AG09309 (cell line): ENCODE measurements at regions not wholly inside any gene's neighbourhood (a gene's known extent, or its start where the extent isn't known, plus 50 kb on each side); places are given as distances from the start of the nearest gene placed in this dataset.

Experiments
- DNase-seq: peaks from one replicate; pipeline ENCODE4 v3.0.0-alpha.2; 2010; ENCODE audit warnings: low read depth
- H3K4me3 ChIP-seq: 2 replicates; pipeline ENCODE4 v1.5.1; 2011; ENCODE audit warnings: mild to moderate bottlenecking, low read depth, low read length, moderate library complexity; ENCODE audit not compliant: control insufficient read depth
- TF ChIP-seq, protein P1 (sequence below): IDR thresholded peaks from 2 replicates; pipeline ENCODE4 v1.5.1; 2011; ENCODE audit warnings: mild to moderate bottlenecking, low read depth, low read length, inconsistent platforms; ENCODE audit not compliant: insufficient read depth, control insufficient read depth; ENCODE audit errors: missing control alignments

DNA sequence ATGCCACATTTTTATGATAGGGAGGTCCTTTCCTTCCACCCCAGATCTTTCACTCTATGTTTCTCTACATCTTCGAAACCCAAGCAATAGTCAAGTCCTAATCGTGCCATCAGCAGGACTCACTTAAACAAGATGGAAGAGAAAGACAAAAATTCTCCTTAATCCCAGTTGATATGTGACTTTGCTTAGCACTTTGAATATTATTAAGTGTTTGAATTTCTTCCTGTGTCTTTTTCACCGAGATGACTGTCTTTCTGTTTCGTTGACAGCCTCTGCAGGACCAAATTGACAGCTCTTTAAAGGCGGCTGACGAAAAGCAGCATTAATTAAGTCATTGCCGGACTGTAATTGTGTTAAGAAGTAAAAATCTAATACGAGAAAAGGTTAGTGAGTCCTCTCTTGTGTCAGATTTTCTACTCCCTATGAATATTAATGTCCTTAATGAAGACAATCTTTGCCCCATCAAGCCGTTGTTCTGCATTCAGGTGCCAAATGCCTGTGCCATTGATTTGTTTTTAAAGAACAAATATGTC, 208.8 kb upstream of the TSHZ2 start:
- TF ChIP-seq, protein P1, sequence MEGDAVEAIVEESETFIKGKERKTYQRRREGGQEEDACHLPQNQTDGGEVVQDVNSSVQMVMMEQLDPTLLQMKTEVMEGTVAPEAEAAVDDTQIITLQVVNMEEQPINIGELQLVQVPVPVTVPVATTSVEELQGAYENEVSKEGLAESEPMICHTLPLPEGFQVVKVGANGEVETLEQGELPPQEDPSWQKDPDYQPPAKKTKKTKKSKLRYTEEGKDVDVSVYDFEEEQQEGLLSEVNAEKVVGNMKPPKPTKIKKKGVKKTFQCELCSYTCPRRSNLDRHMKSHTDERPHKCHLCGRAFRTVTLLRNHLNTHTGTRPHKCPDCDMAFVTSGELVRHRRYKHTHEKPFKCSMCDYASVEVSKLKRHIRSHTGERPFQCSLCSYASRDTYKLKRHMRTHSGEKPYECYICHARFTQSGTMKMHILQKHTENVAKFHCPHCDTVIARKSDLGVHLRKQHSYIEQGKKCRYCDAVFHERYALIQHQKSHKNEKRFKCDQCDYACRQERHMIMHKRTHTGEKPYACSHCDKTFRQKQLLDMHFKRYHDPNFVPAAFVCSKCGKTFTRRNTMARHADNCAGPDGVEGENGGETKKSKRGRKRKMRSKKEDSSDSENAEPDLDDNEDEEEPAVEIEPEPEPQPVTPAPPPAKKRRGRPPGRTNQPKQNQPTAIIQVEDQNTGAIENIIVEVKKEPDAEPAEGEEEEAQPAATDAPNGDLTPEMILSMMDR = no peak
- DNase-seq = no peak
- H3K4me3 ChIP-seq = no peak overlapping the region

DNA sequence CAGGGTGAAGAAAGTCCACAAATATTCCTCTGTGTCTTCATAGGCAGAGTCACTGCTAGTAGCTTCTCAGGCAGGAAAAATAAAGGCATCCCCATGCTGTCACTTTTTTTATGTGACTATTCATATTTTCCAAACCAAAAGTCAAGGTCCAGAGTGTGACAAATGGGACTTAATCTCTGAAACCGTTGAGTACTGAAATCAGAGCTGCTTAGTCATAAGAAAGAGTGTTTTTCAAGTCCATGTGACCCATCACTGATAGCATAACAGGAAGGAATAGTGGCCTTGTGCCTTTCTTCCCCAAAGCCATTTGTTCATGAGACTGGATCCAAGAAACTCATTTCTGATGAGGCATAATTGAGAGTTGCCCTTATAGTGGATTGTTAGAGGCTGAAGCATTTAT, 210.3 kb upstream of the TSHZ2 start:
- no peak overlapping the region for H3K4me3 ChIP-seq
- TF ChIP-seq, protein P1 = no peak
- no peak for DNase-seq

DNA sequence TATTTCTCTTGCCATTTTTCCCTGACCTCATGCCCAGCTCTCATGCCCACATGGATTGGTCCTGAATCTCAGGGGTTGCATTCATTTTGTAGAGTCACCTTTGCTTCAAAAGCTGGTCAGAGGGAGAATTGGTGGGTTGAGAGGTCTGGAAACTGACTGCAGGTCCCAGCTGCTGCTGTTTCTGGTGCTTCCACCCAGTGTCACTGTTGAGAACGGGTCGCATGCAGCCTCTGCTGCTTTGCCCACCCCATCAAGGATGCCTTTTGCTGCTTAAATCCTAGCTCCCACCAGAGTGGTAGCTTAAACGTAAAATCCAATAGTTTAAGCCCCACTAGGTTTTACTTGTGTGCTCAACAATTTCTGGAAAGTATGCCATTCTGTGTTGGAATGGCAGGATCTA, 211.4 kb upstream of the TSHZ2 start:
- H3K4me3 ChIP-seq = no peak overlapping the region
- no peak for DNase-seq
- TF ChIP-seq, protein P1 = no peak

DNA sequence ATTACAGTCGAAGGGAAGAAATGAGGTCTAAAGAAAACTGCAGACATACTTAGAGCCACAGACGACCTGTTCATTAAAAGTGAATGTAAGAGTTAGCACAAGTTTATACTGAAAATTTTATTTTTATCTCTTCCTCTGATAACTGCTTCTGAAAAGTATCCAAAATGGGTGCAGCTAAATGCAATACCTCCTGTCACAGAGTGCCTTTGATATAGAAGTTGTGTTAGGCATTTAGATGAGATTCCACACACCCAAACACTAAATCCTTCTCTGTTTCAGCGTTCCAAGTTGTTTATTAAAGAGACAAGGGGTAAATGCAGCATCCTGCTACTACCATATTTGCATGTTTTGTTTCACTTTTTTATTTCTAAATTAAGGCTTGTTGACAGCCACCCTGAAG, 214.7 kb upstream of the TSHZ2 start:
- no peak for DNase-seq
- TF ChIP-seq, protein P1 = no peak
- no peak overlapping the region for H3K4me3 ChIP-seq

DNA sequence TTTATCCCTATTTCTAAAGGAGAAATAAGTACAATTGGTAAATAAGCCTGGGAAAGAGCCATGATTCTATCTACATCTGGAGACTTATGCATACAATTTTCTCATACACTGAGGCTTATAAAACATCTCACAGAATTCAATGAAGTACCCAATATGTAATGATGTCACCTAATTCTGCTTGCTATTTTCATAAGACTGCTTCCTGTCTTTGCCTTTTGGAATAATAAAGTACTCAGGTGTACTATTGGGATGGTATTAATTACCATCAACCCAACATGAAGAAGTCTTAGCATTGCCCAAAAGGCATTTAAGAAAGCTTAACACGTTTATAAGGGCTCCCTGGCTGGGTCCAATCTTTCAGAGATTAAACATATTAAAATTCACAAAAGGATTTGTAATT, 216.4 kb upstream of the TSHZ2 start:
- no peak for DNase-seq
- no peak overlapping the region for H3K4me3 ChIP-seq
- TF ChIP-seq, protein P1 = no peak

DNA sequence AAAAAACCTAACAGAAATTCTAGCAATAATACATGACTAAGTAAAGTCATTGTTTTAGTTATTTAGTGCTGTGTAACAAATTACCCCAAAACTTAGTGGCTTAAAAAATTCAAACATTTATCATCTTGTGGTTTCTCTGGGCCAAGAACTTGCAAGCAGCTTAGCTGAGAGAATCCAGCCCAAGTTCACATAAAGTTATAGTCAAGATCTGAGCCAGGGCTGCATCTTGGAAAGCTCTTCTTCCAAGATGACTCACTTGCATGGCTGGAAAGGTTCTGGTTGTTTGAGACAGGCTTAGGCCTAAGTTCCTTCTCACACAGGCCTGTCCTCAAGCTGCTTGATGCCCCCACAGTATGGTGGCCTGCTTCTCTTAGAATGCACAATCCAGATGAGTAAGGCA, 217.8 kb upstream of the TSHZ2 start:
- H3K4me3 ChIP-seq = no peak overlapping the region
- TF ChIP-seq, protein P1 = no peak
- no peak for DNase-seq

DNA sequence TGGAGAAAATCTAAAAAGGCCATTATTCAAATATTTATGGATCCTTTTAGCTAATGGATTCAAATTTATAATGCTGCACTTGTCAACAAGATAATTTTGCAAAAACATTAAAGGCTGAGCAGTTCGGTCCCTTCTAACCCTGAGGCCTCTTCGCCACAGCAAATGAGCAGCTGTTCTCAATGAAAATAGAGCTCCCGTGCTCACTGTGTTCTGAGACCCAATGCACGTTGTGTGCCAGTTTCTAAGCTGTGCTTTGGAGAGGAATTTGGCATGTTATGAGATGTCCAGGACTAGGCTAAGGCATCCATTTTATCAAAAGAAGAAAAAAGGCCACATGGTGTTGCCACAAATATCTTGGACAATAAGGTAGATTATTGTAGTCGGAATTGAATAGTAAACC, 220.1 kb upstream of the TSHZ2 start:
- TF ChIP-seq, protein P1 = no peak
- H3K4me3 ChIP-seq = no peak overlapping the region

More for the DNA sequence above, 220.1 kb upstream of the TSHZ2 start:
- DNase-seq = no peak
